Keratinocyte (primary cell): ENCODE measurements at regions not wholly inside any gene's neighbourhood (a gene's known extent, or its start where the extent isn't known, plus 50 kb on each side); places are given as distances from the start of the nearest gene placed in this dataset.

Experiments
- EZH2 ChIP-seq: IDR thresholded peaks from one replicate; pipeline ENCODE4 v1.6.1; 2012; ENCODE audit warnings: inconsistent platforms, mild to moderate bottlenecking, low read length, moderate library complexity
- TF ChIP-seq, protein P1 (sequence below), 3 experiments: IDR thresholded peaks in 1 of 3; conservative IDR thresholded peaks in 1 of 3; optimal IDR thresholded peaks in 1 of 3; 2 replicates in 2 of 3; 3 replicates in 1 of 3; pipeline versions ENCODE3 to v1.5.1; 2011; ENCODE audit warnings: low read length in 3 of 3, mild to moderate bottlenecking in 3 of 3, moderate library complexity in 2 of 3, control low read depth in 1 of 3, inconsistent platforms in 1 of 3; ENCODE audit not compliant: insufficient read depth in 2 of 3; ENCODE audit errors: extremely low read depth in 1 of 3

DNA sequence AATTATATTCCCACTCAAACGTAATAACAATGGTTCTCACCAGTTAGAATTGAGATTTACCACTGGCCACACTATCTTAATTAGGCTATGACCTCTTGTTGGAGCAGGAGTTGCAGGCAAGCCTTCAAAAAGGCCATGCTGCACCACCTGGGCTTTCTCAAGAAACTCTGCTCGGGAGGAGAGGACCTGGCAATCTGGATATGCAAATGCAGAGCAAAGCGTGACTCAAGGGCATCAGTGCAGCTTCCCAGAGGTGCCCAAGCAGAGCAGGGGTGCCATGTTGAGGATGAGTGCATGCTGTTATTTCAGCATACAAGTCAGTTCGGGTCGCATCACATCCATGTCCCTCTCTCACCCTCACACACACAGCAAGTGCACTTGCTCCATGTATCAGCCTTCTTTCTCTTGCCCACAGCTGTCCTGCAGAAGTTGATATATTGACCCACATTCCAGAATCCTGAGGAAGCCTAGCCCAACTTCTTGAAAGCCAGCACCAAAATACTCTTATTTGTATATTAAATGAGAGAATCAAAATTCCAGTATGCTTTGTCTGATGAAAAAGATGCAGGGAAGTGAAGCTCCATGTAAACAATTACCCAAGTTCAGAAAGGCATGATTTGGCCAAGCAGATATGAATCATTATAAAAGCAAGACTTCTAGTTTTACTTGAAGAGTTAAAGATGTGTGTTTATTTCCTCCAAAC is 55.7 kb upstream of the IL6 start:
- TF ChIP-seq, protein P1, sequence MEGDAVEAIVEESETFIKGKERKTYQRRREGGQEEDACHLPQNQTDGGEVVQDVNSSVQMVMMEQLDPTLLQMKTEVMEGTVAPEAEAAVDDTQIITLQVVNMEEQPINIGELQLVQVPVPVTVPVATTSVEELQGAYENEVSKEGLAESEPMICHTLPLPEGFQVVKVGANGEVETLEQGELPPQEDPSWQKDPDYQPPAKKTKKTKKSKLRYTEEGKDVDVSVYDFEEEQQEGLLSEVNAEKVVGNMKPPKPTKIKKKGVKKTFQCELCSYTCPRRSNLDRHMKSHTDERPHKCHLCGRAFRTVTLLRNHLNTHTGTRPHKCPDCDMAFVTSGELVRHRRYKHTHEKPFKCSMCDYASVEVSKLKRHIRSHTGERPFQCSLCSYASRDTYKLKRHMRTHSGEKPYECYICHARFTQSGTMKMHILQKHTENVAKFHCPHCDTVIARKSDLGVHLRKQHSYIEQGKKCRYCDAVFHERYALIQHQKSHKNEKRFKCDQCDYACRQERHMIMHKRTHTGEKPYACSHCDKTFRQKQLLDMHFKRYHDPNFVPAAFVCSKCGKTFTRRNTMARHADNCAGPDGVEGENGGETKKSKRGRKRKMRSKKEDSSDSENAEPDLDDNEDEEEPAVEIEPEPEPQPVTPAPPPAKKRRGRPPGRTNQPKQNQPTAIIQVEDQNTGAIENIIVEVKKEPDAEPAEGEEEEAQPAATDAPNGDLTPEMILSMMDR (optimal IDR thresholded peaks at IDR 0.05 in 1 of 3, IDR thresholded peaks at IDR 0.05 in 1 of 3, conservative IDR thresholded peaks at IDR 0.05 in 1 of 3; ENCODE audit: extremely low read depth in 1 of 3, insufficient read depth in 2 of 3, low read length in 3 of 3) = no peak
- TF ChIP-seq EZH2 = no peak
